Keratinocyte (primary cell): ENCODE measurements at regions not wholly inside any gene's neighbourhood (a gene's known extent, or its start where the extent isn't known, plus 50 kb on each side); places are given as distances from the start of the nearest gene placed in this dataset.

Source experiments
- EZH2 ChIP-seq: IDR thresholded peaks from one replicate; pipeline ENCODE4 v1.6.1; 2012; ENCODE audit warnings: inconsistent platforms, mild to moderate bottlenecking, low read length, moderate library complexity
- TF ChIP-seq, protein P1 (sequence below), 3 experiments: IDR thresholded peaks in 1 of 3; conservative IDR thresholded peaks in 1 of 3; optimal IDR thresholded peaks in 1 of 3; 2 replicates in 2 of 3; 3 replicates in 1 of 3; pipeline versions ENCODE3 to v1.5.1; 2011; ENCODE audit warnings: low read length in 3 of 3, mild to moderate bottlenecking in 3 of 3, moderate library complexity in 2 of 3, control low read depth in 1 of 3, inconsistent platforms in 1 of 3; ENCODE audit not compliant: insufficient read depth in 2 of 3; ENCODE audit errors: extremely low read depth in 1 of 3

DNA sequence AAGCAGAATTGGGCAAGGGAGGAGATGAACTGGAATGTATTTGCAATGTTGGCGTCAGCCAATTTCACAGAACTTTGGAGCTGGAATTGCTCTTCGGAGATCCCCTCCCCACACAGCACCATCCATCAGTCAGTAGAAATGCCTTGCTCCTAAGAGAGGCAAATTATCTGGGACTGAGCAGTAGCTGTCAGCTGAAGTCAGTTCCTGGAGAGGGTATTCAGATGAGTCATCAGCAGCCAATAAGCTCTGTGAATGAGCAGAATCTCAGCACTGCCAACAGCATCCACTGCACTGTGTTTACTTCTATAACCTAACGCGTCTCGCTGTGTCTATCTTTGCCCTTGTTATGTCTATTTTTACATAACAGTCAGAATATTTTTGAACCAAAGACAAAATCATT, 213.7 kb downstream of the SLITRK5 start:
- TF ChIP-seq, protein P1, sequence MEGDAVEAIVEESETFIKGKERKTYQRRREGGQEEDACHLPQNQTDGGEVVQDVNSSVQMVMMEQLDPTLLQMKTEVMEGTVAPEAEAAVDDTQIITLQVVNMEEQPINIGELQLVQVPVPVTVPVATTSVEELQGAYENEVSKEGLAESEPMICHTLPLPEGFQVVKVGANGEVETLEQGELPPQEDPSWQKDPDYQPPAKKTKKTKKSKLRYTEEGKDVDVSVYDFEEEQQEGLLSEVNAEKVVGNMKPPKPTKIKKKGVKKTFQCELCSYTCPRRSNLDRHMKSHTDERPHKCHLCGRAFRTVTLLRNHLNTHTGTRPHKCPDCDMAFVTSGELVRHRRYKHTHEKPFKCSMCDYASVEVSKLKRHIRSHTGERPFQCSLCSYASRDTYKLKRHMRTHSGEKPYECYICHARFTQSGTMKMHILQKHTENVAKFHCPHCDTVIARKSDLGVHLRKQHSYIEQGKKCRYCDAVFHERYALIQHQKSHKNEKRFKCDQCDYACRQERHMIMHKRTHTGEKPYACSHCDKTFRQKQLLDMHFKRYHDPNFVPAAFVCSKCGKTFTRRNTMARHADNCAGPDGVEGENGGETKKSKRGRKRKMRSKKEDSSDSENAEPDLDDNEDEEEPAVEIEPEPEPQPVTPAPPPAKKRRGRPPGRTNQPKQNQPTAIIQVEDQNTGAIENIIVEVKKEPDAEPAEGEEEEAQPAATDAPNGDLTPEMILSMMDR (optimal IDR thresholded peaks at IDR 0.05 in 1 of 3, IDR thresholded peaks at IDR 0.05 in 1 of 3, conservative IDR thresholded peaks at IDR 0.05 in 1 of 3; ENCODE audit: extremely low read depth in 1 of 3, insufficient read depth in 2 of 3, low read length in 3 of 3): no peak
- TF ChIP-seq EZH2: no peak
